RWPE2 (cell line): ENCODE measurements at regions not wholly inside any gene's neighbourhood (a gene's known extent, or its start where the extent isn't known, plus 50 kb on each side); places are given as distances from the start of the nearest gene placed in this dataset.

Source experiments
- ATAC-seq: fragments of 200-7000 bp; cut with Tn5 transposase; 3 replicates; pipeline ENCODE4 v1.9.1; 2021; ENCODE audit warnings: low read depth
- DNase-seq: peaks from one replicate; pipeline ENCODE4 v3.0.0-alpha.2; 2020; ENCODE audit warnings: low spot score
- H3K27ac ChIP-seq: fragments of 450-650 bp; 2 replicates; pipeline ENCODE4 v1.5.1; 2017; ENCODE audit warnings: mild to moderate bottlenecking; ENCODE audit not compliant: poor library complexity, severe bottlenecking
- H3K27me3 ChIP-seq: fragments of 250-450 bp; sonication (Bioruptor Pico); 2 replicates; pipeline ENCODE4 v1.5.1; 2021; ENCODE audit warnings: mild to moderate bottlenecking, moderate library complexity; ENCODE audit not compliant: insufficient read depth, poor library complexity, severe bottlenecking
- H3K36me3 ChIP-seq: fragments of 250-450 bp; sonication (Bioruptor Pico); 2 replicates; pipeline ENCODE4 v1.5.1; 2020; ENCODE audit warnings: low read depth, mild to moderate bottlenecking, moderate library complexity
- H3K4me1 ChIP-seq: fragments of 250-450 bp; sonication (Bioruptor Pico); 2 replicates; pipeline ENCODE4 v1.5.1; 2021; ENCODE audit warnings: mild to moderate bottlenecking, moderate library complexity; ENCODE audit not compliant: insufficient read depth, poor library complexity, severe bottlenecking
- H3K4me3 ChIP-seq: fragments of 250-450 bp; sonication (Bioruptor Pico); 2 replicates; pipeline ENCODE4 v1.5.1; 2021; ENCODE audit warnings: mild to moderate bottlenecking, moderate library complexity; ENCODE audit not compliant: severe bottlenecking
- H3K9me3 ChIP-seq: fragments of 250-450 bp; sonication (Bioruptor Pico); 2 replicates; pipeline ENCODE4 v1.5.1; 2021; ENCODE audit warnings: mild to moderate bottlenecking, moderate library complexity; ENCODE audit not compliant: severe bottlenecking
- CTCF ChIP-seq: fragments of 450-650 bp; IDR thresholded peaks from one replicate; pipeline ENCODE4 v1.5.1; 2017; ENCODE audit warnings: mild to moderate bottlenecking, moderate library complexity; ENCODE audit not compliant: poor library complexity, severe bottlenecking

GRCh38 chr2:15839426-15840124 is 100.8 kb upstream of the MYCN start:
- DNase-seq: no peak
- no peaks in the 10 kb centered on the region for H3K36me3 ChIP-seq

DNA sequence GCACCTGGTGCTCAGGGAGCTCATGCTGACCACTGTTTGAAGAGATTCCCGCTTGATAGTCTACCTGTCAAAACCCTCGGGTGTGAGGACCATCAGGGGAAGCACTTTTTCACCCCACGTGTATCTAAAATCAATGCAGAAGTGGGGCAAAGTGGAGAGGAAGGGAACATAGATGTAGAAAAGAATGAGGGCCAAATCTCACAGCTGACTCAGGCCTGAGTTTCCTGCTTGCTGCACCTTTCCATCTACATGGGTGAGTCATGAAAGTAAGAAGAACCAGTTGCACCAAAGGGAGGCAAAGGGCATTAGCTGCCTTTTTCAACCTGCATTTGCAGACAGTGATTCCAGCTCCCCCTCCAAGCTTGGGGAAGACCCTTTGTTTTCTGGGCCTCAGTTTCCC is 100.2 kb upstream of the MYCN start:
- no peak overlapping the region for H3K4me3 ChIP-seq
- DNase-seq (no peak), ATAC-seq (peak; percentile 85)

More at GRCh38 chr2:15839426-15840124, 100.8 kb upstream of the MYCN start:
- H3K4me1 ChIP-seq: no peaks in the 10 kb centered on the region
- H3K27me3 ChIP-seq: no peaks in the 10 kb centered on the region
- peak; percentile 11; the same call in 1 of the 3 replicates for ATAC-seq
- no peaks in the 10 kb centered on the region for H3K9me3 ChIP-seq
- no peak for TF ChIP-seq CTCF
- no peak overlapping the region for H3K4me3 ChIP-seq
- H3K27ac ChIP-seq: no peak overlapping the region

GRCh38 chr2:15840969-15841368 is 99.4 kb upstream of the MYCN start:
- ATAC-seq (no peak), DNase-seq (no peak)
- Histone ChIP-seq H3K27ac (no peak overlapping the region), H3K27me3 (no peaks in the 10 kb centered on the region), H3K9me3 (no peaks in the 10 kb centered on the region), H3K4me1 (no peaks in the 10 kb centered on the region), H3K4me3 (no peak overlapping the region), H3K36me3 (no peaks in the 10 kb centered on the region)
- no peak for TF ChIP-seq CTCF

More for the DNA sequence above, 100.2 kb upstream of the MYCN start:
- no peaks in the 10 kb centered on the region for H3K9me3 ChIP-seq
- H3K27me3 ChIP-seq: no peaks in the 10 kb centered on the region
- no peaks in the 10 kb centered on the region for H3K4me1 ChIP-seq
- H3K27ac ChIP-seq: no peak overlapping the region
- no peaks in the 10 kb centered on the region for H3K36me3 ChIP-seq
- TF ChIP-seq CTCF: no peak

GRCh38 chr2:15841776-15842560 is 98.4 kb upstream of the MYCN start:
- H3K9me3 ChIP-seq: no peaks in the 10 kb centered on the region
- ATAC-seq (no peak), DNase-seq (no peak)
- TF ChIP-seq CTCF: no peak
- no peaks in the 10 kb centered on the region for H3K4me1 ChIP-seq
- H3K27me3 ChIP-seq: no peaks in the 10 kb centered on the region
- H3K27ac ChIP-seq: no peak overlapping the region
- no peaks in the 10 kb centered on the region for H3K36me3 ChIP-seq
- no peak overlapping the region for H3K4me3 ChIP-seq
